ENCODE measurements at regions not wholly inside any gene's neighbourhood (a gene's known extent, or its start where the extent isn't known, plus 50 kb on each side); places are given as distances from the start of the nearest gene placed in this dataset.
"Not testable (repeated sequence)": the region's sequence is repeated elsewhere in the genome, so short reads cannot be mapped to it uniquely, and the experiment has no call there.

DNA sequence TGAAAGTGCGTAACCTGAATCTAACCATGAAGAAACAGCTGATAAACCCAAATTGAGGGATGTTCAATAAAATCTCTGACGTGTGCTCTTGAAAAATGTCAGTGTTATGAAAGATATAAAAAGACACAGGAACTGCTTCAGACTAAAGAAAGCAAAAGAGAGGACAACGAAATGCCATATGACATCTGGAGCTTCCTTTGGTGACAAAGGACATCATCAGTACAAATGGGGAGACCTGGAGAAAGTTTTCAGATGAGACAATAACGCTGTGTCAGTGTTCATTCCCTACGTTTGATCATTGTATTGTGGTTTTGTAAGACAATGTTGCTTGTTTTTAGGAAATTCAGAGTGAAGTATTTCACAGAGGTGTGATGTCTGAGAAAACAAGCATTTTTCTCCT, 125.9 kb upstream of the MAP1LC3B2 start:
- no peak for DNase-seq

- no peak for DNase-seq
Measured at GRCh38 chr12:116434155-116435011, 124.8 kb upstream of the MAP1LC3B2 start.

DNA sequence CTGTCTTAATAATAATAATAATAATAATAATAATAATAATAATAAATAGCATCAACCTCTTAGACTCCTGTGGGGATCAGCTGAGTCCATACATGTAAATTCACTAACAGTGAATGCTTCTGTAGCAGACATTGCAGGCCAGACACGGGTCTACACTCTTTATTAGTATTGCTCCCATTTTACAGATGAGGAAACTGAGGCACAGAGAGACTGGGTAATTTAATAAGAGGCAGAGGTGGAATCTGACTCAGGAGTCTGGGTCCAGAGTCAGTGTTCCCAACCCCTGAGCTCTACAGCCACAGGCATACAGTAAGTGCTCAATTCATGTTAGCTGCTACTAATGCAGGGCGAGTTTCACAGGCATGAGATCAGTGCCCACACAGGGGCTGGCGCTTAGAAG, 123.2 kb upstream of the MAP1LC3B2 start:
- no peak for DNase-seq

- DNase-seq: no peak
Measured at GRCh38 chr12:116436561-116437249, 122.5 kb upstream of the MAP1LC3B2 start.

GRCh38 chr12:116441292-116441691, 117.9 kb upstream of the MAP1LC3B2 start:
- no peak for DNase-seq

DNA sequence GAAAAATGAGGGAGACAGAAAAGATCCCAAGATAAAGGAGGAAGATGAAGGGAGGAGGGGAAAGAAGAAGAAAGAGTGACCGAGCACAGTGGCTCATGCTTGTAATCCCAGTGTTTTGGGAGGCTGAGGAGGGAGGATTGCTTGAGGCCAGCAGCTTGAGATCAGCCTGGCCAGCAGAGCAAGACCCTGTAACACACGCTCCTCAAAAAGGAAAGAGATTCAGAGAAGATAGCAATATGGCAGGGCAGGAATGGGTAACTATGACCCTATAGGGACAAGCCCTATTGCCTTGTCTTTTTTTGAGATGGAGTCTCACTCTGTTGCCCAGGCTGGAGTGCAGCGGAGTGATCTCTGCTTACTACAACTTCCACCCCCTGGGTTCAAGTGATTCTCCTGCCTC, 116.9 kb upstream of the MAP1LC3B2 start:
- no peak for DNase-seq

DNA sequence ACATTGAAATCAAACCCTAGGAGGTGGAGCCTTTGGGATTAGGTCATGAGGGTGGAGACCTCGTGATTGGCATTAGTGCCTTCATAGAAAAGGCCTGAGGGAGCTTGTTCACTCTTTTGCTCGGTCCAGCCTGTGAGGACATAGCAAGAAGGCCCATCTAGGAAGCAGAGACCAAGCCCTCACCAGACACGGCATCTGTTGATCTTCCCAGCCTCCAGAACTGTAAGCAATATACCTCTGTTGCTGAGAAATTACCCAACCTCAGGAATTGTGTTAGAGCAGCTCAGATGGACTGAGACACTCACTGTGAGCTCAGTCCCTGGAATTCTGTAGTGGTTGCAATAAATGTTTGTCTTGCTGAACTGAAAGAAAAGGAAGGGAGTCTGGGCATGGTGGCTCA, 116.2 kb upstream of the MAP1LC3B2 start:
- DNase-seq: no peak

DNA sequence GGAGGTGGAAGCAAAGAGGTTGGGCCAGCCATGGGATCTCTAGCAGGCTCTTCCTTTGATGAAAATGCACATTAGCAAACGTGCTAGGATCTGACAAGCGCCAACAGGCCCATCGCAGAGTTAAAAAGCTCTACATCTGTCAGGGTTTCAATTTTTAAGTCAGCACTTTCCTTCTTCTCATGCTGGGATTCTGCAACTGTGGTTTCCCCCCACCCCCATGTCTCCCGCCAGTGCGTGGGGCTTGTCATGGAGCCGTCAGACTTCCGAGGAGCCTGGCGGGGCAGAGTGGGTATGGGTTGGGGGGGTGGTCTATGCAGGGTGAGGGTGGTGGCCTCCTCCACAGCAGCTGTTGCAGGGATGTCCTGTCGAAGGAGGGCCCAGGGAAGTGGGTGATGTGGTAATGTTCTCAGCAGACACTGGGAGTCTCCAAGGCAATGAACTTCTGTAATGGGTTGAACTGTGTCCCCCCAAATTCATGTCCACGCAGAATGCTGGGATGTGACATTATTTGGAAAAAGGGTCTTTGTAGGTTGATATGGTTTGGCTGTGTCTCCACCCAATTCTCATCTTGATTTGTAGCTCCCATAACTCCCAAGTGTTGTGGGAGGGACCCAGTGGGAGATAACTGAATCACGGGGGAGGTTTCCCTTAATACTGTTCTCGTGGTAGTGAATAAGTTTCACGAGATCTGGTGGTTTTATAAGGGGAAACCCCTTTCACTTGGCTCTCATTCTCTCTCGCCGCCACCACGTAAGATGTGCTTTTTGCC, 115.2 kb upstream of the MAP1LC3B2 start:
- no peak for DNase-seq

GRCh38 chr12:116444590-116444943, 114.6 kb upstream of the MAP1LC3B2 start:
- DNase-seq: no peak

DNA sequence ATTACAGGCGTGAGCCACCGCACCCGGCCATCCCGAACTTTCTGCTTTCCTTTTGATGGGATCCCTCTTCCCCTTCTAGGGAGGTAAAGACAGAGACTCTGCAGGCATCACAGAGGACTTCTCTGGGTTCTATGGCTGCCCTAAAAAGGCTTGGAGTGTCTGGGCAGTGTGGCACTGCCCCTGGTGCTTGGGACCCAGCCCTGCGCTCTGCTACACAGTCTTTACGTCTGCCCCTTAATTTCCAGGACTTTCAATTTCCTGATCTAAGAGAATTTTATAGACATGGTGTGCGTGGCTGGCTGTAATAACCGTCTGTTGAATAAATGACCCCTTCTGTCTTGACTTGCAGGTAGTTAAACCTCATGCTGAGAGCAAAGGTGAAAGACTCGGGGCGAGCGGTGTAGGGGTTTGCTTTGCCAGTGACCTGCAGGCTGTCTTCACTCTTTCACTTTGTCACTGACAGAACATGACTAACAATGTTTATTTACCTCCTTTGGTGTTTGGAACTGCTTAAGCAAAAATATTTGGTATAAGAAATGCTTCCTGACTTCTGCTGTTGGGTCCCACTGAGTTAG, 110.9 kb upstream of the MAP1LC3B2 start:
- DNase-seq: no peak

GRCh38 chr12:116450406-116450910, 108.7 kb upstream of the MAP1LC3B2 start:
- no peak for DNase-seq

- not testable (repeated sequence) for DNase-seq
Measured at GRCh38 chr12:116452975-116453374, 106.2 kb upstream of the MAP1LC3B2 start.

DNA sequence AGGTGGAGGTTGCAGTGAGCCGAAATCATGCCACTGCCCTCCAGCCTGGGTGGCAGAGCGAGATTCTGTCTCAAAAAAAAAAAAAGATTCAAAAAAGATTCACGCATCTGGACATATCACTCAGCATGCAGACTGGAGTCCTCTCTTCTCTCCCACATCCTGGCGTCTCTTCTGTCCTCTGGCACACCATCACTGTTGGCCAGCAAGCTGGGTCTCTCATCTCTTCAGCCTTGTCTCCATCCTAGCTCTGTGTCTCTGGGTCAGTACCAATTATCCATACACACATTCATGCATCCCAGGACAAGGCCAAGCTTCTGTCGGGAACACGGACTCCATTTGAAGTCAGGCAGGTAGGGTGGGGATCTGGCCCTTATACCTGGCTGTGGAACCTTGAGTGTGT, 105.5 kb upstream of the MAP1LC3B2 start:
- no peak for DNase-seq

DNA sequence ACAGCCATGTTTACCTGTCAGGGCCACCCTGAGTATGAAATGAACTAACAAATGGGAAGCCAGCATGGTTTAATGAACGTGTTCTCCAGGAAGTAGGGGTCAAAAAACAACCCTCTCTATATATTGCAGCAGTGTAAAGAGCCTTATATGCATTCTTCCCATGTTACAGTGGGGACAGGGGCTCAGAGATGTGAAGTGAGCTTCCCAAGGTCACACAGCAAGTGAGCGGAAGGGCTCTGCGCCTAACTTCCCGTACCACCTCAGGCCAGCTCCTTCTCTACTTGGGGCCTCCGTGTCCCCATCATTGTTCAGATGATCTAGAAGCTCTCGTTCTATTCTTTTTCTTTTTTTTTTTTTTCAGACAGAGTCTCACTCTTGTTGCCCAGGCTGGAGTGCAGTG, 105.1 kb upstream of the MAP1LC3B2 start:
- no peak for DNase-seq

- no peak for DNase-seq
Measured at GRCh38 chr12:116454950-116455447, 104.2 kb upstream of the MAP1LC3B2 start.

GRCh38 chr12:116455540-116456329, 103.4 kb upstream of the MAP1LC3B2 start:
- no peak for DNase-seq

GRCh38 chr12:116456330-116457082, 102.7 kb upstream of the MAP1LC3B2 start:
- DNase-seq: no peak

DNA sequence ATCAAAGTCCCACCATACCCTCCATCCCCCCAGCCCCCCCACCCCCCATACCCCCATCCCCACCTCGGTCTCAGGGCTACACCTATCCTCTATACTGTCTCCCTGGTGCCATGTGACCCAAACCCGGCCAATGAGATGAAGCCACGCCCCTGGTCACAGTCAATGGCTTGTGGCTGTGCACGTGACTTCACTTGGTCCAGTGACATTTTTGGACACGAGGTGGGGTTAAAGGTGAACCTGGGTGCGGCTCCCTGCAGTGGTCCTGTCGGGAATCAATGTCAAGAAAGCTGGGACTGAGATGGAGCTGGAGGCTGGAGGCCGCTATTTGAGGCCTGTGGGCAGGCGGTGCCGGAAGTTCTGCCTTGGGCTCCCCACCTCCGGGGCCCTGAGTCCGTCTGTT, 100.7 kb upstream of the MAP1LC3B2 start:
- DNase-seq: no peak

GRCh38 chr12:116459011-116459875, 99.9 kb upstream of the MAP1LC3B2 start:
- DNase-seq: no peak

Data from central memory CD4-positive, alpha-beta T cell (primary cell).